ENCODE measurements at regions not wholly inside any gene's neighbourhood (a gene's known extent, or its start where the extent isn't known, plus 50 kb on each side); places are given as distances from the start of the nearest gene placed in this dataset.

- no peak for TF ChIP-seq EZH2 (optimal IDR thresholded peaks at IDR 0.05; ENCODE audit: low read depth, low read length)
- no peak for TF ChIP-seq CTCF (IDR thresholded peaks at IDR 0.05; ENCODE audit: low read length)
- no peak for TF ChIP-seq EZH2phosphoT487 (IDR thresholded peaks at IDR 0.05; ENCODE audit: low read length)
Observed at GRCh38 chr18:70674896-70675295, 386.1 kb downstream of the SOCS6 start.
